GM21360 (cell line): ENCODE measurements at regions not wholly inside any gene's neighbourhood (a gene's known extent, or its start where the extent isn't known, plus 50 kb on each side); places are given as distances from the start of the nearest gene placed in this dataset.
"Not testable (repeated sequence)": the region's sequence is repeated elsewhere in the genome, so short reads cannot be mapped to it uniquely, and the experiment has no call there.

Experiments
- ATAC-seq: cut with Tn5 transposase; IDR thresholded peaks from one replicate; pipeline ENCODE4 v1.9.1; 2021; ENCODE audit warnings: mild to moderate bottlenecking, moderate library complexity; ENCODE audit not compliant: unreplicated experiment

DNA sequence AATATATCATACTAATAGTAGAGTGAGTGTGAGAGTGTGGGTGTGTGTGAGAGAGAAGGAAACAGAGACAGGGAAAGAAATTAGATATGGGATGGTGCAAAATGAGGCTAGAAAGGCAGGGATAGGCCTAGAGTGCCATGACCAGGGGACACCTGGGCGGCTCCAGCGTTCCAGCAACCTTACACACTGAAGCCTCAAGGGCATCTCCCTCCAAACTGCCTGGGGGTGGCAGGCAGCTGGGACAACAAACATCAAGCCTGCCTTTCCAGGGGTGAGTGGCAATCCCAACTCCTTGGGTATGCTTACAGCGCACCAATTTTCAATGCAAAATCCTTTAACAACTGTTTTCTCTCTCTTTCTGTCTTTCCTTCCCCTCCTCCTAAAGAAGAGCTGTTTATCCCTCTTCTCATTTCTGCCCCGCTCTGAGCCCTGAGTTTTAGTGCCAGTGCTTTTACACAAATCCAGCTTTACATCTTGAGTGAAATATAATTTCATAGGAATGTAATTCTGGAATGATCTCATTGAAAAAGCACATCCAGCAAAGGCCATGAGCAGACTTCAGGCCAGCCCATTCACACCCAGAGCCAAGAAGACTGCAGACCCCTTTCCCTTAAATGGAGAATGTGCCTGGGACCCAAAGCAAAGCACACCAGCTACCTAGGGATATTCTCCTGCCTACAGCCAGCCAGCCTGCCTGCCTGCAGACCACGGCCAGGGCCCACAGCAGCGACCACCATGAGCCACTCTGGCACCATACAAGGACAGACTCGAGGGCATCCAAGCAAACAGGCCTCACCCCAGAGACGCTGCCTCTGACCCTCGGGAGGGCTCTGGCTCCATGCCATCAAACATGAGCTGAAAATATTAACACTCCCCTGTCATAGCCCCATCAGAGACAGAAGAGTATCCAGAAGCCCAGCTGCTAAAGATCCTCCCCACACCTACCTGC, 90.3 kb downstream of the RPL27A start:
- ATAC-seq, result no peak

GRCh38 chr11:8773916-8774539, 91.4 kb downstream of the RPL27A start:
- ATAC-seq, result no peak

- ATAC-seq, result not testable (repeated sequence)
These were observed 92.3 kb downstream of the RPL27A start for GRCh38 chr11:8774916-8775315.

GRCh38 chr11:8775332-8775731, 92.7 kb downstream of the RPL27A start:
- no peak for ATAC-seq

DNA sequence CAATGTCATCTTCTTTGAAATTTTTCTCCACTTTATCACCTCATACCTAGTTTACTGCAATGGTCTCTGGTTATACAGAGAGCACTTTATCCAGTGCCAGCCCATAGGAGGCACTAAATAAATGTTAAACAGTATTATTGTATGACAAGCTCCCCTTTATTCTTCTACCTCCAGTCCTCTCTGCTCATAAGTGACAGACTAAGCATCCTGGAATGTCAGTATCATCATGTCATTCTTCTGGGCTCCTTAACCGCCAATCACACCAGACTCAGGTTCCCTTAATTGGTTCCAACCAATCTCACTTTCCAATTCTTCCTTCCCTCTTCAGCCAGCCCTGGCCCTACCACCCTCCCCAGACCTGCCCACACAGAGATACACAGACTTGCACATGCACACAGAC, 93.1 kb downstream of the RPL27A start:
- no peak for ATAC-seq

DNA sequence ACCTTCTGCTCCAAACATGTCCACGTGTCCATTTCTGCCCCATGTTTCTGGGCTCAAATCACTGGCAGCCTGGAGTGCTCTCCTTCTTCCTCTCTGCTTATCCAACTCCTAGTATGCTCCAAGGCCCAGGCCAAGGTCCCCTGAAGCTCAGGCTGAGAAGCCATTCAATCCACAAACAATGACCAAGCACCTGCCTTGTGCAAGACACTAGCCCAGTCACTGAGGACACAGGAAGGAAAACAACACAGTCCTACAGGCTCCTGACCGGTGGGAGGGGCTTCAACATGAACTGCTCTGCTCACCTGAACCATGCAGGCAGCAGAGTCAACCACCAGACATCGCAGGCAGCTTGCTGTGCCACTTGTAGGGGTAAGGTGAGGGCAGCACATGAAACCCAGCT, 93.6 kb downstream of the RPL27A start:
- ATAC-seq, result no peak

- peak; percentile 70 for ATAC-seq
These were observed 95.5 kb downstream of the RPL27A start for GRCh38 chr11:8777907-8778767.

- ATAC-seq, result no peak
These were observed 96.5 kb downstream of the RPL27A start for GRCh38 chr11:8779107-8779506.

- no peak for ATAC-seq
These were observed 97.1 kb downstream of the RPL27A start for GRCh38 chr11:8779732-8780131.

DNA sequence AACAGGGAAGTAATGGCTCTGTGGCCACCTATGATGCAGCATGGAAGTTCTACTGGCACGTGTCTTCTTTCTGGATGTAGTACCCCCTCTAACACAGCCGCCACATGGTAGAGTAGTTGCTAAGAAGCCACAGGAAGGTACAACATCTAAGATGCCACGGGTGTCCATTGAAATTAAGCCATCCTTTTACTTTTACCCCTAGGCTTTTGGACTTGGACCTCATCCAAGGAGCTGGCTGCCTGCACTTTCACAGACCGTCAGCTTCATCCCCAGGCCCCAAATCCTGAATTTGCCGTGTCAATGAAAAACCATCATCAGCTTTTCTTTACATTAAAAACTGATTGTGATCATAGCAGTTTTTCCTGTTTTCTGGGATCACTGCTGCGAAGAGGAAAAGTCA, 102.4 kb downstream of the RPL27A start:
- ATAC-seq, result no peak

- no peak for ATAC-seq
These were observed 102.9 kb downstream of the RPL27A start for GRCh38 chr11:8785457-8785856.

GRCh38 chr11:8785998-8786397, 103.4 kb downstream of the RPL27A start:
- no peak for ATAC-seq

DNA sequence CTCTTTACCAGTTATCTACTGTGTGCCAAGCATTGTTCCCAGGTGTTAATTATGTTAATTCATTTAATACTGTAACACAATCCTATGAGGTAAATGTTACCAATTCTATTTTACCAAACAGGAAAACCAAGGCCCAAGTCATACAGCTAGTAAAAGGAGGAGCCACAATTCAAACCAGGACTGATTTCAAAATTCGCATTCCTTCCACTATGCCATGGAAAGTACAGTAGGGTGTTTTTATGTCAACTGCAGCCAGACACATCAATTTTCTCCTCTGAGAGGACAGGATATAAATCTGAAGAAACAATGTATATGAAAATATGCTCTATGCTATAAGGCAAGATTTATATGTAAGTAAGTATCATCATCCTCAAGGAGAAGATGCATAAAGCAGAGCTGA, 104.3 kb downstream of the RPL27A start:
- ATAC-seq, result no peak

DNA sequence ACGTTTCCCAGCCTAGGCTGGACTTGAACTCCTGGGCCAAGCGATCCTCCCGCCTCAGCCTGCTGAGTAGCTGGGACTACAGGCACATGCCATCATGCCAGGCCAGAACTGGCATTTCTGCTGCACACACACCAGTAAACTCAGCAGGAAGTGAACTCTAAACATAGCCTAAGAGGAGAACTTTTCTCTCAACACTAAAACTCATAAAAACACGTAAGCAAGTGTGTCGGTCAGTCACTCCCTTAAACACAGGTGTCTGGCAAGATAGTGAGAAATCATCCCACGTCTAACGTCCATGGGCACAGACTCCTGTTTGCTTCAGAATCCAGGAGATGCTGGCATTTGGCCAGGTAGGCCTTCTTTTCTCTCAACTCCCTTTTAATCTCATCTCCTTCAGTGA, 104.8 kb downstream of the RPL27A start:
- ATAC-seq, result no peak

- ATAC-seq, result no peak
These were observed 106.0 kb downstream of the RPL27A start for GRCh38 chr11:8788616-8789015.

GRCh38 chr11:8789864-8790263, 107.3 kb downstream of the RPL27A start:
- no peak for ATAC-seq

GRCh38 chr11:8790968-8791367, 108.4 kb downstream of the RPL27A start:
- no peak for ATAC-seq

DNA sequence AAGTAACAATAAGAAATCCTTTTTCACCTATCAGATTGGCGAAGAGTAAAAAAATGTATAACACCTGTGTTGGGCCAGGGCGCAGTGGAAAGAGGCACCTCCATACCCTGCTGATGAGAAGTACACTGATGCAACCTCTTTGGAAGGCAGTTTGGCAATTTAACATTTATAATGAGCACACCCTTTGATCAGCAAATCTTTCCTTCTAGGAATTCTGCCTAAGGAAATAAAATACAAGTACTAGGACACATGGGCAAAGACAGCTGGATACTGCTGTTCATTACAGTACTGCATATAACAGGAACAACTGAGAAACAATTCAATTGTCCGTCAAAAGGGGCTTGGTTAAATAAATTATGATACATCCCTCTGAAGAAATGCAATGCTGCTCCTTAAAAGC, 110.1 kb downstream of the RPL27A start:
- no peak for ATAC-seq

DNA sequence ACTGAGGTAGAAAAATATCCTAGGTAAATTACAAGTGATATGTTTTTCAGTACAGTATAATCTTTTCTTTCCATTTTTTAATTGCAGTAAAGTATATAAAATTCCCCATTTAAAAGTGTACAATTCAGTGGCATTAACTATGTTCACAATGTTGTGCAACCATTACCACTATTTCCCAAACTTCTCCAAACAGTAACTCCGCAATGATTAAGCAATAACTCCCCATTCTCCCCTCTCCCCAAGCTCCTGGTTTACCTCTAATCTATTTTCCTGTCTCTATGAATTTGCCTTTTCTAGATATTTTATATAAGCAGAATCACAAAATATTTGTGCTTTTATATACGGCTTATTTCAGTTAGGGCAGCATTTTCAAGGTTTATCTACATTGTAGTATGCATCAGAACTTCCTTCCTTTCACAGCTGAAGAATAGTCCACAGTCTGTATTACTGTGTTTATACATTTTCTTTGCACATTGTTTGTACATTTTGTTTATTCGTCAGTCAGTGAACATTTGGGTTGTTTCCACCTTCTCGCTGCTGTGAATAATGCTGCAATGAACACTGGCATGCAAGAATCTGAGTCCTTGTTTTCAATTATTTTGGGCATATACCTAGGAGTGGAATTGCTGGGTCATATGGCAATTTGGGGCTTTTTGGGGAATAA, 110.7 kb downstream of the RPL27A start:
- ATAC-seq, result no peak

DNA sequence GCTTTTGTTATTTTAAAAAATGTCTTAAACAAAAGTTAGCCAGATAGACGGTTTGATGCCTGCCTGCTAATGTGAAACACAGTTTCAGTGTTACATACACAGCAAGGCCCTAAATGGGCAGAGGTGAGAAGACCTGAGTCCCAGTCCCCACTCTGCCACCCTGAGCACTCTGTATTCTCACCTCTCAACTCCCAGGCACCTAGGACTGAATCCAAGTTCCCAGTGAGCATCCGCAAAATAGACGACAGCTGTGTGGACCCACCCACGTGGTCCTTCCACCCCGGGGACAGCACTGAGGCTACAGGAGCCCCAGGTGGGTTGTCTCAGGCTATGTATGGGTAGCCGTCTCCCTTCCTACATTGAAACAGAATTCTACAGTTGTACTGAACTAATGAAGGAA, 111.5 kb downstream of the RPL27A start:
- ATAC-seq, result no peak

DNA sequence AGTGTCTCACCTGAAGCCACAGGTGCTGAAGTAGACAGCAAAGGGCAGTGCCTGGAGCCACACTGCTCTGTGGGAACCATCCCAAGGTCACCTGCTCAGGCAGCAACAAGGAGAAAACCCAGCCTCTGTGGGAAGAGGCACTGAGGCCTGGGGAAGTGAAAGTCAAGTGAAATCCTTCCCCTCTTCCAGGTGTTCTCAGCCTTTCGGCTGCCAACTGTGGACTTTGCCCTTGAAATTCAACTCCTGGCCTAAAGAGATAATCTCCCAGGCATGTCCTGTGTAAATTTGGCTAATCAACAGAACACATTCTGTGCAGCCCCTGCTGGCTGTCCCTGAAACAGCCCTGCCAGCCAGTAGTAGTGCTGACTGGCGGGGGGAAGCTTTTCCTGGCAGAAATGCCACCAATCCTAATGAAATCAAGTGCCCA, 112.1 kb downstream of the RPL27A start:
- ATAC-seq, result no peak
